SK-N-SH treated with all-trans-retinoic acid at 6 μM for 48 hours (cell line): ENCODE measurements at regions not wholly inside any gene's neighbourhood (a gene's known extent, or its start where the extent isn't known, plus 50 kb on each side); places are given as distances from the start of the nearest gene placed in this dataset.

ENCODE experiments used
- TOX ChIP-seq: fragments of 250-450 bp; sonication (Bioruptor Pico); IDR thresholded peaks from 2 replicates; pipeline ENCODE4 v1.8.0; 2021; ENCODE audit warnings: mild to moderate bottlenecking, moderate library complexity, borderline replicate concordance
- ZFP30 ChIP-seq: fragments of 450-650 bp; formaldehyde crosslinking; IDR thresholded peaks from 2 replicates; pipeline ENCODE4 v1.5.0; 2022; ENCODE audit warnings: mild to moderate bottlenecking, moderate library complexity
- ZNF8 ChIP-seq: fragments of 450-650 bp; formaldehyde crosslinking; IDR thresholded peaks from 2 replicates; pipeline ENCODE4 v1.5.0; 2020; ENCODE audit warnings: mild to moderate bottlenecking, moderate library complexity

GRCh38 chr5:143560378-143560777 is 156.9 kb upstream of the NR3C1 start:
- TF ChIP-seq ZNF8 (CRISPR knock-in tag) (no peak), TOX (no peak), ZFP30 (CRISPR knock-in tag) (no peak)
